Sigmoid colon (tissue), 3 donors: ENCODE measurements at regions not wholly inside any gene's neighbourhood (a gene's known extent, or its start where the extent isn't known, plus 50 kb on each side); places are given as distances from the start of the nearest gene placed in this dataset.

ENCODE experiments used
- POLR2A ChIP-seq, 2 donors: fragments of 450-650 bp; IDR thresholded peaks; one replicate each; pipeline ENCODE4 v1.6.1; 2016; ENCODE audit warnings: antibody characterized with exemption in 2 of 2, mild to moderate bottlenecking in 2 of 2, moderate library complexity in 2 of 2
- TF ChIP-seq, protein P1 (sequence below), 4 experiments: fragments of 450-650 bp in 3 of 4; fragments of 200-600 bp in 1 of 4; IDR thresholded peaks; one replicate each; pipeline ENCODE4 v1.5.1; 2016 to 2019; ENCODE audit warnings: antibody characterized with exemption in 4 of 4, mild to moderate bottlenecking in 3 of 4, moderate library complexity in 2 of 4

- TF ChIP-seq, protein P1, sequence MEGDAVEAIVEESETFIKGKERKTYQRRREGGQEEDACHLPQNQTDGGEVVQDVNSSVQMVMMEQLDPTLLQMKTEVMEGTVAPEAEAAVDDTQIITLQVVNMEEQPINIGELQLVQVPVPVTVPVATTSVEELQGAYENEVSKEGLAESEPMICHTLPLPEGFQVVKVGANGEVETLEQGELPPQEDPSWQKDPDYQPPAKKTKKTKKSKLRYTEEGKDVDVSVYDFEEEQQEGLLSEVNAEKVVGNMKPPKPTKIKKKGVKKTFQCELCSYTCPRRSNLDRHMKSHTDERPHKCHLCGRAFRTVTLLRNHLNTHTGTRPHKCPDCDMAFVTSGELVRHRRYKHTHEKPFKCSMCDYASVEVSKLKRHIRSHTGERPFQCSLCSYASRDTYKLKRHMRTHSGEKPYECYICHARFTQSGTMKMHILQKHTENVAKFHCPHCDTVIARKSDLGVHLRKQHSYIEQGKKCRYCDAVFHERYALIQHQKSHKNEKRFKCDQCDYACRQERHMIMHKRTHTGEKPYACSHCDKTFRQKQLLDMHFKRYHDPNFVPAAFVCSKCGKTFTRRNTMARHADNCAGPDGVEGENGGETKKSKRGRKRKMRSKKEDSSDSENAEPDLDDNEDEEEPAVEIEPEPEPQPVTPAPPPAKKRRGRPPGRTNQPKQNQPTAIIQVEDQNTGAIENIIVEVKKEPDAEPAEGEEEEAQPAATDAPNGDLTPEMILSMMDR (IDR thresholded peaks at IDR 0.05) = no peak
- TF ChIP-seq POLR2A (IDR thresholded peaks at IDR 0.05) = no peak
Observed at GRCh38 chr7:42332605-42333222, 95.7 kb upstream of the GLI3 start.
